Chondrocyte (in vitro differentiated cells): ENCODE measurements at regions not wholly inside any gene's neighbourhood (a gene's known extent, or its start where the extent isn't known, plus 50 kb on each side); places are given as distances from the start of the nearest gene placed in this dataset.

ENCODE experiments used
- DNase-seq: peaks from one replicate; pipeline ENCODE4 v3.0.0; 2021; ENCODE audit warnings: mixed read lengths, low spot score
- H3K27ac Mint-ChIP-seq: one replicate; pipeline ENCODE4 v1.8.0; 2021; ENCODE audit warnings: mild to moderate bottlenecking, moderate library complexity, mixed read lengths; ENCODE audit not compliant: unreplicated experiment
- H3K27me3 Mint-ChIP-seq: 2 replicates; pipeline ENCODE4 v1.8.0; 2021; ENCODE audit warnings: low read depth, mixed read lengths
- H3K36me3 Mint-ChIP-seq: 2 replicates; pipeline ENCODE4 v1.8.0; 2021; ENCODE audit warnings: low read depth, mixed read lengths
- H3K4me1 Mint-ChIP-seq: 2 replicates; pipeline ENCODE4 v1.8.0; 2021; ENCODE audit warnings: low read depth, mild to moderate bottlenecking, mixed read lengths
- H3K4me3 Mint-ChIP-seq: one replicate; pipeline ENCODE4 v1.8.0; 2021; ENCODE audit warnings: mild to moderate bottlenecking, moderate library complexity, mixed read lengths; ENCODE audit not compliant: unreplicated experiment
- H3K9me3 Mint-ChIP-seq: 2 replicates; pipeline ENCODE4 v1.8.0; 2021; ENCODE audit warnings: low read depth, mixed read lengths
- TF ChIP-seq, protein P1 (sequence below): fragments of 200-600 bp; sonication (generic); IDR thresholded peaks from 2 replicates; pipeline ENCODE4 v1.5.0; 2021; ENCODE audit warnings: antibody characterized with exemption, mild to moderate bottlenecking, moderate library complexity

DNA sequence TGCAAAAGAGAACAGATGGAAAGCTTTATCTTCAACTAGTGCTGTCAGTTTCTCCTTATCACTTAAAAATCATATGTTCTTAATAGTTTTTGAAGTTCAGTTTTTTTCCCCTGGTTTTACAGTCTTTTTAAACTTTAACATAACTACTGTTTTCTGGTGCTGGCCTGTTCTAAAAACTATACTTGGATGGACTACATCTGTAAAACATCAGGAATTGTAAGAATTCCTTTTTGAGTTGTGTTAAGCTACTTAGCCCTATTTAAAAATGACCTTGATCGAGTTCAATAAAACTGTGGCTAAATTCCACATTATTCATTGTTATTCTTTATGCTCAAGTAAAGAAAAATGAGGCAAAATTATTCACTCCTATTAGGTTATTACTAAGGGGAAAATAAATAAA lies 397.7 kb downstream of the NUP35 start:
- no peak for DNase-seq
- TF ChIP-seq, protein P1, sequence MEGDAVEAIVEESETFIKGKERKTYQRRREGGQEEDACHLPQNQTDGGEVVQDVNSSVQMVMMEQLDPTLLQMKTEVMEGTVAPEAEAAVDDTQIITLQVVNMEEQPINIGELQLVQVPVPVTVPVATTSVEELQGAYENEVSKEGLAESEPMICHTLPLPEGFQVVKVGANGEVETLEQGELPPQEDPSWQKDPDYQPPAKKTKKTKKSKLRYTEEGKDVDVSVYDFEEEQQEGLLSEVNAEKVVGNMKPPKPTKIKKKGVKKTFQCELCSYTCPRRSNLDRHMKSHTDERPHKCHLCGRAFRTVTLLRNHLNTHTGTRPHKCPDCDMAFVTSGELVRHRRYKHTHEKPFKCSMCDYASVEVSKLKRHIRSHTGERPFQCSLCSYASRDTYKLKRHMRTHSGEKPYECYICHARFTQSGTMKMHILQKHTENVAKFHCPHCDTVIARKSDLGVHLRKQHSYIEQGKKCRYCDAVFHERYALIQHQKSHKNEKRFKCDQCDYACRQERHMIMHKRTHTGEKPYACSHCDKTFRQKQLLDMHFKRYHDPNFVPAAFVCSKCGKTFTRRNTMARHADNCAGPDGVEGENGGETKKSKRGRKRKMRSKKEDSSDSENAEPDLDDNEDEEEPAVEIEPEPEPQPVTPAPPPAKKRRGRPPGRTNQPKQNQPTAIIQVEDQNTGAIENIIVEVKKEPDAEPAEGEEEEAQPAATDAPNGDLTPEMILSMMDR = no peak
- Mint-ChIP-seq H3K9me3 (no peaks in the 10 kb centered on the region), H3K27me3 (peaks cover 4% of the 10 kb centered on the region), H3K4me3 (no peak overlapping the region), H3K4me1 (peaks cover 5% of the 10 kb centered on the region), H3K36me3 (no peaks in the 10 kb centered on the region), H3K27ac (no peak overlapping the region)

DNA sequence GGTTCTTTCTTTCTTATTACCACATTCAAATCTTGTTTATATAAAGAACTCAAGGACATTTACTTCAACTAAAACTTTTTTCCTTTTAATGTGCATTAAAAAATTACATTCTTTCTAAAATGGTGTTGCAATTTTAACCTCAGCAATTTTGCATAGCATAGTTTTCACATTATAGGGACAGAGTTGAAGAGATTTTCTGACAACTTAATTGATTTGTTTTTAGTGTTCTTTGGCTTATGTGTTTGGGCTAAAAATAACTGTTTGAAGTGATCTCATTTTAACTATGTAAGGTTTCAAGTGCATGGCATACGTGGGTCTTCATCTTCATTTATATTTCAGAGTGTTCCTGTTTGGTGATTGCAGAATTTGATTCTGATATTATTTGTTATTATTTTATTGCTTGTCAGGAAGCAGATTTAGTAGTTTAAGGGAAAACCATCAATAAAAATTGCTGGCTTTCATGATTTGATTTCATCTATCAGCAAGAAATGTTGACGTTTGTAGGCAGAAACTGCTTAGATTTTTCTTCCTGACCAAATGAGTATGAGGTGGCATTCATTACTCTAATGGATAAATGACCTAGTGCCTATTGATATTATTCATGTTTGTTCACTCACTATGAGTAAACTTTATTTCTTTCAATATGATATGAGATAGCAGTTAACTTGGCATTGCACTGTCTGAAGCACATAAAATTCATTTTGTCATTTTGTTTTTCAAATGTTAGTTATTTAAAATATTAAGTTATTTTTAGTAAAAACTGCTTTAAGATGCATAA lies 398.4 kb downstream of the NUP35 start:
- peaks cover 4% of the 10 kb centered on the region for H3K27me3 Mint-ChIP-seq
- H3K4me3 Mint-ChIP-seq = no peak overlapping the region
- no peaks in the 10 kb centered on the region for H3K36me3 Mint-ChIP-seq
- no peaks in the 10 kb centered on the region for H3K9me3 Mint-ChIP-seq
- TF ChIP-seq, protein P1 = no peak
- no peak overlapping the region for H3K27ac Mint-ChIP-seq
- no peak for DNase-seq
- H3K4me1 Mint-ChIP-seq = peaks cover 5% of the 10 kb centered on the region

DNA sequence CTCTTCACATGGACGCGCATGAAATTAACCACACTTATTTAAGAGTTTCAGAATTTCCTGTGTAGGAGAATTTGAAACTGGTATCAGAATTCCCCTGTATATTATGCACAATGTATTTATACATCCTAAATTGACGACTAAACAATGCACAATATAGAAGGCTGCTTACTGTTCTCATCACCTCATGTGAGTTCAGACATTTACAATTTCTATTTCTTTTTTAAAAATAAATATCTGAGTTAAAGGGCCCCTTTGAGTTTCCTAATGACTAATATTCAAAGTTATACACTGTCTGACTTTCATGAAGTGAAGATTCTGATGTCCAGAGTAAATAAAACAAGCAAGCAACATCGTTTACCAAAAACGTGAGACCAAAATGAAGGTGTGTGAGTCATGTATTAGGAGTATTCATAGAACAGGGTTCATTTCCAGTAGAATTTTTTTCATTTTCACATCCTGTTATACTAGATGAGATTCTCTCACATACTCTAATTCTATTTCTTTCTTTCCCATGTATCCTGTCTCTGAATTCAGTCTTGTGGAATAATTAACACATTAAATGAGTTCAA lies 406.2 kb downstream of the NUP35 start:
- Mint-ChIP-seq H3K36me3 (no peaks in the 10 kb centered on the region), H3K4me3 (no peak overlapping the region), H3K27me3 (peaks cover 3% of the 10 kb centered on the region), H3K27ac (no peak overlapping the region), H3K4me1 (no peaks in the 10 kb centered on the region), H3K9me3 (no peaks in the 10 kb centered on the region)
- TF ChIP-seq, protein P1 = no peak
- no peak for DNase-seq

DNA sequence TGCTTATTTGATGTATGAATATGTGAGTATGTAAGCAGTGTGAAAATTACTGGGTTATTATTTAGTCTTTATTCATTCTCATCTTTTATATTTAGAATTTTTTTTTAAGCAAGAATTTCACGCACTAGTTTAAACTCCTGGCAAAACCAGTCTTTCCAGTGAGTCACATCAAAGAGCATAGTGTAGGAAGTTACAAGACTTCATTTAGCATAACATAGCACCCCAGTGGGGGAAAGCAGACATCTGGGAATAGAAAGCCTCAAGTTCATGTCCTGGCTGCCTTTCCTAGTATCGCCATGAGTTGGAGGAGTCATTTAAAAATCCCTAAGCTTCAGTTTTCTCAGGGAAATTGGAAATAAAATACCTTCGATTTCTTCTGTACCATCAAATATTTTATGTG lies 408.3 kb downstream of the NUP35 start:
- Mint-ChIP-seq H3K4me3 (no peak overlapping the region), H3K27me3 (peaks cover 6% of the 10 kb centered on the region), H3K4me1 (no peaks in the 10 kb centered on the region), H3K27ac (no peak overlapping the region), H3K9me3 (no peaks in the 10 kb centered on the region), H3K36me3 (no peaks in the 10 kb centered on the region)
- DNase-seq = no peak
- TF ChIP-seq, protein P1 = no peak

DNA sequence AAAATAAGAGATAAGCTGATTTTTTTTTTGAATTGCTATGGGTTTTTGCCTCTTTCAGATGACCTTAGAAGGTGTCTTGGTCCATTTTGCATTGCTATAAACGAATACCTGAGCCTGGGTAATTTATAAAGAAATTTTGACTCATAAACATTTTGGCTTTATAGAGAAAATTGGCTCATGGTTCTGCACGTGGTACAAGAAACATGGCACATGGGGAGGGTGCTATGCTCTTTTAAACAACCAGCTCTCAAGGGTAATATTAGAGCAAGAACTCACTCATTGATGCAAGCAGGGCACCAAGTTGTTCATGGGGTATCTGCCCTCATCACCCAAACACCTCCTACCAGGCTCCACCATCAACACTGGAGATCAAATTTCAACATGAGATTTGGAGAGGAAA lies 408.8 kb downstream of the NUP35 start:
- Mint-ChIP-seq H3K27ac (no peak overlapping the region), H3K4me3 (no peak overlapping the region), H3K9me3 (no peaks in the 10 kb centered on the region), H3K4me1 (no peaks in the 10 kb centered on the region), H3K27me3 (peaks cover 6% of the 10 kb centered on the region), H3K36me3 (no peaks in the 10 kb centered on the region)
- TF ChIP-seq, protein P1 = no peak
- no peak for DNase-seq
